ENCODE measurements at regions not wholly inside any gene's neighbourhood (a gene's known extent, or its start where the extent isn't known, plus 50 kb on each side); places are given as distances from the start of the nearest gene placed in this dataset.

- no peak for TF ChIP-seq POLR2A (IDR thresholded peaks at IDR 0.05; ENCODE audit: low read depth, low read length)
- TF ChIP-seq POLR2AphosphoS5 (IDR thresholded peaks at IDR 0.05; ENCODE audit: low read depth, low read length) = no peak
- no peak for TF ChIP-seq TAF1 (IDR thresholded peaks at IDR 0.05; ENCODE audit: borderline replicate concordance, low read depth, low read length)
Measured at GRCh38 chr3:153349108-153349499, 187.1 kb downstream of the RAP2B start.
